ENCODE measurements at regions not wholly inside any gene's neighbourhood (a gene's known extent, or its start where the extent isn't known, plus 50 kb on each side); places are given as distances from the start of the nearest gene placed in this dataset.
A peak's percentile ranks its signal among the peaks of the same experiment; 100 is the strongest.

DNA sequence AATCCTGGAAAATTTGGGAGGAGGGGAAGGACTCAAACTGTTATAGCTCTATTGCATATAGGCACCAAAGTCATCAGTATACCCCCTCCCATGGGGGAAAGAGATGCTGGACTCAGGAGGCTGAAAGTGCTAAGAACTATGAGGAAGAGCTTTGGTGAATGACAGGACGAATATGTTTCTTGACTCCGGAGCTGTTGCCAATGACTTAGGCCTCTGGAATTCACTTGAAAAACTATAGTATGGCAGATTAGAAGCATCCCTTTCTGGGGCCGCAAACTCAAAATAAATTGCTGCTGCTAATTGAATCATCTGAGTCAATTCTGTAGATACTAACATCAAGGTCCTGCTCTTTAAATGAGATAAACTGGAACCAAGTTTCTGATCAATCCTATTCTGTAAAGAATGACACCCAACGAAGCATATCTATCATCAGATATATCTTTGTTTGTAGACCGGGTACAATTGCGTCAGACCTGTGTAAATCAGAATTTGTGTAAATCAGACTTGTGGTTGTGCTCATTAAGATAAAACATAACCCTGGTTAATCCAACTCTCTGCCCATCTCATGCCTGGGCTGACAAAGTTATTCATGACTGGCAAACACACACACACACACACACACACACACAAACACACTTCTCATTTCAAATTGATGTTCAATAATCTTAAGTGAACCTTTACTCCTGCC is 1793.8 kb upstream of the PCDH20 start:
- intact Hi-C loops (cut with DNase I) = no loop called here

DNA sequence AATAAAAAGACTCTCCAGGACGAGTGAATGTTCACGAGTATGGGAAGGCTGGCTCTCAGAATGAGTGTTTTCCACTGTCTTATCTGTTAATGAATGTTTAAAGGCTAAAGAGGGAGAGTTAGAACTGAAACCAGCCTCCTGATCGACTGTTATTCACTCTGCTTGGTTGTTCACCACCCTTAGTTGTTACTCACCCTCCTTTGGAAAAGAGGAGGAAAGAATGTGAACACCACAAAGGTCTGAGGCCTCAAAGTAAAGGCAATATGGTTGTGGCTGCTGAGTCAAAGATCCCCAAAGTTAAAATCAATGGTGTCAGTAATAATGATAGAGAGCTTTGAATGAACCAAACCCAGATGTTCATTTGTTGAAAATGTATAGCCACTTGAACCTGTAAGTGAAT is 1793.2 kb upstream of the PCDH20 start:
- 35 to 57% methylated on average over 3 of the region's 3 CpGs for WGBS, 2 donors
- no peaks in the 10 kb centered on the region for H3K9me3 ChIP-seq
- intact Hi-C loops (cut with DNase I) = no loop called here
- FAIRE-seq (no peak), ATAC-seq (no peak), DNase-seq (no peak)
- no peak overlapping the region for H3K27ac ChIP-seq
- TF ChIP-seq, protein P1, sequence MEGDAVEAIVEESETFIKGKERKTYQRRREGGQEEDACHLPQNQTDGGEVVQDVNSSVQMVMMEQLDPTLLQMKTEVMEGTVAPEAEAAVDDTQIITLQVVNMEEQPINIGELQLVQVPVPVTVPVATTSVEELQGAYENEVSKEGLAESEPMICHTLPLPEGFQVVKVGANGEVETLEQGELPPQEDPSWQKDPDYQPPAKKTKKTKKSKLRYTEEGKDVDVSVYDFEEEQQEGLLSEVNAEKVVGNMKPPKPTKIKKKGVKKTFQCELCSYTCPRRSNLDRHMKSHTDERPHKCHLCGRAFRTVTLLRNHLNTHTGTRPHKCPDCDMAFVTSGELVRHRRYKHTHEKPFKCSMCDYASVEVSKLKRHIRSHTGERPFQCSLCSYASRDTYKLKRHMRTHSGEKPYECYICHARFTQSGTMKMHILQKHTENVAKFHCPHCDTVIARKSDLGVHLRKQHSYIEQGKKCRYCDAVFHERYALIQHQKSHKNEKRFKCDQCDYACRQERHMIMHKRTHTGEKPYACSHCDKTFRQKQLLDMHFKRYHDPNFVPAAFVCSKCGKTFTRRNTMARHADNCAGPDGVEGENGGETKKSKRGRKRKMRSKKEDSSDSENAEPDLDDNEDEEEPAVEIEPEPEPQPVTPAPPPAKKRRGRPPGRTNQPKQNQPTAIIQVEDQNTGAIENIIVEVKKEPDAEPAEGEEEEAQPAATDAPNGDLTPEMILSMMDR (IDR thresholded peaks at IDR 0.05) = no peak
- no peaks in the 10 kb centered on the region for H3K36me3 ChIP-seq
- no peak overlapping the region for H3K4me3 ChIP-seq
- H3K27me3 ChIP-seq = no peaks in the 10 kb centered on the region
- H3K4me1 ChIP-seq = no peaks in the 10 kb centered on the region

More for the DNA sequence above, 1793.8 kb upstream of the PCDH20 start:
- no peak overlapping the region for H3K4me3 ChIP-seq
- no peaks in the 10 kb centered on the region for H3K9me3 ChIP-seq
- H3K27ac ChIP-seq = no peak overlapping the region
- FAIRE-seq = no peak
- TF ChIP-seq, protein P1 (IDR thresholded peaks at IDR 0.05) = no peak
- no peak for DNase-seq
- no peaks in the 10 kb centered on the region for H3K4me1 ChIP-seq
- 46 to 54% methylated on average over 6 of the region's 6 CpGs for WGBS, 2 donors
- H3K27me3 ChIP-seq = no peaks in the 10 kb centered on the region
- no peaks in the 10 kb centered on the region for H3K36me3 ChIP-seq
- ATAC-seq = no peak

GRCh38 chr13:63206461-63206860 is 1790.8 kb upstream of the PCDH20 start:
- DNase-seq = no peak
- WGBS, 2 donors = 91 to 92% methylated on average over 1 of the region's 1 CpG
- TF ChIP-seq, protein P1 (IDR thresholded peaks at IDR 0.05) = no peak
- Histone ChIP-seq H3K27ac (no peak overlapping the region), H3K4me3 (no peak overlapping the region), H3K4me1 (no peaks in the 10 kb centered on the region), H3K27me3 (no peaks in the 10 kb centered on the region), H3K9me3 (no peaks in the 10 kb centered on the region), H3K36me3 (no peaks in the 10 kb centered on the region)
- intact Hi-C loops (cut with DNase I) = no loop called here
- ATAC-seq = no peak
- no peak for FAIRE-seq

DNA sequence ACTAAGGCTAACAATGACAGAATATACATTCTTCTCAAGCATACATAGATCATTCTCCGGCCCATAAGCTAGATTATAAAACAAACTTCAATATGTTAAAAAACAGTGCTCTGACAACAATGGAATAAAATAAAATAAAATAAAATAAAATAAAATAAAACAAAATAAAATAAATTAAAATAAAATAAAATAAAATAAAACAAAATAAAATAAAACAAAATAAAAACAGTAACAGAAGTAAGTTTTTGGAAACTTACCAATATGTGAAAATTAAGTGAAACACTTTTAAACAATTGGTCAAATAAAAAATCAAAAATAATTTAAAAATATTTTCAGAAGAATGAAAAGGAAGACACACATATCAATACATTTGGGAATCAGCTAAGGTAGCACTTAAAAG is 1785.8 kb upstream of the PCDH20 start:
- no peak overlapping the region for H3K4me3 ChIP-seq
- H3K36me3 ChIP-seq = no peaks in the 10 kb centered on the region
- intact Hi-C loops (cut with DNase I) = no loop called here
- peak; percentile 83 for FAIRE-seq
- H3K9me3 ChIP-seq = no peaks in the 10 kb centered on the region
- ATAC-seq = no peak
- no peak for DNase-seq
- H3K27ac ChIP-seq = no peak overlapping the region
- WGBS, 2 donors = 61 to 99% methylated on average over 1 of the region's 1 CpG
- TF ChIP-seq, protein P1 (IDR thresholded peaks at IDR 0.05) = no peak
- no peaks in the 10 kb centered on the region for H3K4me1 ChIP-seq
- H3K27me3 ChIP-seq = no peaks in the 10 kb centered on the region

GRCh38 chr13:63199508-63199907 is 1783.9 kb upstream of the PCDH20 start:
- H3K9me3 ChIP-seq = no peaks in the 10 kb centered on the region
- H3K4me1 ChIP-seq = no peaks in the 10 kb centered on the region
- ATAC-seq = no peak
- no peak for FAIRE-seq
- intact Hi-C loops (cut with DNase I) = no loop called here
- TF ChIP-seq, protein P1 (IDR thresholded peaks at IDR 0.05) = no peak
- no peak for DNase-seq
- no peaks in the 10 kb centered on the region for H3K27me3 ChIP-seq
- no peak overlapping the region for H3K27ac ChIP-seq
- H3K4me3 ChIP-seq = no peak overlapping the region
- H3K36me3 ChIP-seq = no peaks in the 10 kb centered on the region

Measured in pancreas (tissue), 10 donors.